HCT116 (cell line): ENCODE measurements at regions not wholly inside any gene's neighbourhood (a gene's known extent, or its start where the extent isn't known, plus 50 kb on each side); places are given as distances from the start of the nearest gene placed in this dataset.

ENCODE experiments used
- ATAC-seq: fragments of 200-7000 bp; cut with Tn5 transposase; 2 replicates; pipeline ENCODE4 v1.9.1; 2020; ENCODE audit warnings: mild to moderate bottlenecking, moderate library complexity
- BruUV-seq: library from RNA; stranded (reverse); fragments of 400-500 nt; replicated peaks from 2 replicates; lab custom pipeline; 2021; lab: Mats Ljungman, UMichigan
- CTCF ChIA-PET: fragments of 300-600 bp; sonication (Branson Sonifier 250); formaldehyde crosslinking; loops from one replicate; lab custom pipeline; 2021; ENCODE audit warnings: antibody characterized with exemption; lab: Charles Lee
- POLR2A ChIA-PET: fragments of 300-600, 350-600 bp; sonication (Branson Sonifier 250); formaldehyde crosslinking; loops from one replicate; lab custom pipeline; 2021; ENCODE audit warnings: antibody characterized with exemption; lab: Charles Lee
- RAD21 ChIA-PET, 2 experiments: fragments of 300-600 bp; sonication (Branson Sonifier 250); formaldehyde crosslinking; loops; one replicate each; lab custom pipeline; 2023; ENCODE audit warnings: low total read pairs in 2 of 2; ENCODE audit not compliant: uncharacterized antibody in 2 of 2, unreplicated experiment in 2 of 2, low non-redundant PET in 1 of 2; lab: Charles Lee
- DNase-seq: peaks from one replicate; pipeline ENCODE4 v3.0.0-alpha.2; 2010; ENCODE audit warnings: low read depth, low spot score
- H2AFZ ChIP-seq: fragments of 200-600 bp; shearing (Covaris generic), sonication (generic); 2 replicates; pipeline ENCODE4 v1.6.1; 2017; ENCODE audit warnings: low read depth, mixed run types, mixed read lengths, antibody characterized with exemption, low read length; ENCODE audit not compliant: poor library complexity, severe bottlenecking
- H3K27ac ChIP-seq: 2 replicates; pipeline ENCODE4 v1.5.1; 2012; ENCODE audit warnings: low read depth, low read length
- H3K27me3 ChIP-seq: fragments of 200-600 bp; sonication (generic); 2 replicates; pipeline ENCODE4 v1.6.1; 2016; ENCODE audit warnings: mixed run types, low read length, mixed read lengths; ENCODE audit not compliant: insufficient read depth
- H3K36me3 ChIP-seq, 2 experiments: fragments of 200-500 bp in 1 of 2; fragments of 200-600 bp in 1 of 2; sonication (Bioruptor generic) in 1 of 2; sonication (generic) in 1 of 2; 2 replicates each; pipeline versions ENCODE4 v1.5.1 to v1.6.1; 2014 to 2016; ENCODE audit warnings: low read length in 2 of 2, inconsistent platforms in 1 of 2, mixed read lengths in 1 of 2, mixed run types in 1 of 2; ENCODE audit not compliant: insufficient read depth in 2 of 2, control insufficient read depth in 1 of 2
- H3K4me1 ChIP-seq, 2 experiments: fragments of 200-600 bp in 1 of 2; sonication (generic) in 1 of 2; 2 replicates each; pipeline versions ENCODE4 v1.5.1 to v1.6.1; 2012 to 2017; ENCODE audit warnings: low read length in 2 of 2, inconsistent platforms in 1 of 2, mild to moderate bottlenecking in 1 of 2, mixed read lengths in 1 of 2, mixed run types in 1 of 2, moderate library complexity in 1 of 2; ENCODE audit not compliant: insufficient read depth in 2 of 2, control insufficient read depth in 1 of 2
- H3K4me2 ChIP-seq: fragments of 200-600 bp; sonication (generic); 2 replicates; pipeline ENCODE4 v1.6.1; 2017; ENCODE audit warnings: mixed run types, low read length, mixed read lengths
- H3K4me3 ChIP-seq, 2 experiments: fragments of 200-600 bp in 1 of 2; sonication (generic) in 1 of 2; replicated peaks in 1 of 2; 2 replicates each; pipeline ENCODE4 v1.5.1; 2011 to 2016; ENCODE audit warnings: low read length in 2 of 2, control low read depth in 1 of 2, low read depth in 1 of 2, mild to moderate bottlenecking in 1 of 2, mixed read lengths in 1 of 2, mixed run types in 1 of 2
- H3K79me2 ChIP-seq: fragments of 200-600 bp; sonication (generic); 2 replicates; pipeline ENCODE4 v1.6.1; 2017; ENCODE audit warnings: mild to moderate bottlenecking, mixed run types, low read length, moderate library complexity, mixed read lengths; ENCODE audit not compliant: insufficient read depth
- H3K9ac ChIP-seq: fragments of 200-600 bp; sonication (generic); 2 replicates; pipeline ENCODE4 v1.6.1; 2016; ENCODE audit warnings: low read length, mixed read lengths
- H3K9me2 ChIP-seq: fragments of 200-600 bp; sonication (generic), shearing (Covaris generic); 2 replicates; pipeline ENCODE4 v1.6.1; 2017; ENCODE audit warnings: mixed run types, mild to moderate bottlenecking, moderate library complexity; ENCODE audit not compliant: insufficient read depth
- H3K9me3 ChIP-seq, 2 experiments: fragments of 200-500 bp in 1 of 2; fragments of 200-600 bp in 1 of 2; sonication (Bioruptor generic) in 1 of 2; sonication (generic) in 1 of 2; 2 replicates each; pipeline ENCODE4 v1.6.1; 2014 to 2017; ENCODE audit warnings: low read length in 2 of 2, mixed read lengths in 2 of 2, inconsistent platforms in 1 of 2, low read depth in 1 of 2, mild to moderate bottlenecking in 1 of 2, mixed run types in 1 of 2, moderate library complexity in 1 of 2; ENCODE audit not compliant: control insufficient read depth in 1 of 2, insufficient read depth in 1 of 2
- H4K20me1 ChIP-seq: fragments of 200-600 bp; sonication (generic), shearing (Covaris generic); 2 replicates; pipeline ENCODE4 v1.6.1; 2017; ENCODE audit warnings: mixed run types, mild to moderate bottlenecking, moderate library complexity; ENCODE audit not compliant: insufficient read depth
- CEBPB ChIP-seq: IDR thresholded peaks from 2 replicates; pipeline ENCODE4 v1.6.1; 2012; ENCODE audit warnings: low read depth
- EGR1 ChIP-seq: IDR thresholded peaks from 2 replicates; pipeline ENCODE4 v1.6.1; 2012; ENCODE audit warnings: low read depth
- ELF1 ChIP-seq: IDR thresholded peaks from 2 replicates; pipeline ENCODE4 v1.6.1; 2012; ENCODE audit warnings: low read depth, borderline replicate concordance
- EZH2 ChIP-seq: fragments of 200-600 bp; sonication (generic); IDR thresholded peaks from 2 replicates; pipeline ENCODE4 v1.6.1; 2017; ENCODE audit warnings: antibody characterized with exemption, mixed run types
- EZH2phosphoT487 ChIP-seq: fragments of 200-600 bp; IDR thresholded peaks from 2 replicates; pipeline ENCODE4 v1.6.1; 2018; ENCODE audit warnings: antibody characterized with exemption, borderline replicate concordance
- FOSL1 ChIP-seq: IDR thresholded peaks from 2 replicates; pipeline ENCODE4 v1.6.1; 2012; ENCODE audit warnings: low read depth
- JUND ChIP-seq: IDR thresholded peaks from 2 replicates; pipeline ENCODE4 v1.6.1; 2012
- POLR2AphosphoS5 ChIP-seq: IDR thresholded peaks from 2 replicates; pipeline ENCODE4 v1.6.1; 2011; ENCODE audit warnings: mild to moderate bottlenecking, low read depth, low read length, moderate library complexity
- SIN3A ChIP-seq: IDR thresholded peaks from 2 replicates; pipeline ENCODE4 v1.6.1; 2012; ENCODE audit warnings: low read depth
- TCF7L2 ChIP-seq: IDR thresholded peaks from 2 replicates; pipeline ENCODE4 v1.7.0; 2011; ENCODE audit warnings: borderline replicate concordance, inconsistent platforms; ENCODE audit not compliant: insufficient read depth, insufficient read length; ENCODE audit errors: extremely low read depth
- YY1 ChIP-seq: IDR thresholded peaks from 2 replicates; pipeline ENCODE4 v1.6.1; 2011; ENCODE audit warnings: low read length, low read depth, moderate library complexity, mild to moderate bottlenecking; ENCODE audit not compliant: insufficient replicate concordance; ENCODE audit errors: extremely low read depth
- ZFX ChIP-seq: fragments of 450-650 bp; IDR thresholded peaks from 2 replicates; pipeline ENCODE4 v1.6.1; 2017
- intact Hi-C: fragments of 100-400 bp; cut with micrococcal nuclease; formaldehyde crosslinking; loops from 2 replicates; pipeline ENCODE4 v1.10.0; 2022
- TF ChIP-seq, protein P1 (sequence below), 3 experiments: fragments of 200-600 bp in 1 of 3; sonication (generic) in 1 of 3; IDR thresholded peaks in 2 of 3; conservative IDR thresholded peaks in 1 of 3; 2 replicates each; pipeline ENCODE4 v1.5.1; 2012 to 2017; ENCODE audit warnings: low read depth in 2 of 3, low read length in 2 of 3, antibody characterized with exemption in 1 of 3, borderline replicate concordance in 1 of 3, control low read depth in 1 of 3, mild to moderate bottlenecking in 1 of 3, mixed read lengths in 1 of 3, mixed run types in 1 of 3, moderate library complexity in 1 of 3; ENCODE audit not compliant: insufficient read depth in 1 of 3

DNA sequence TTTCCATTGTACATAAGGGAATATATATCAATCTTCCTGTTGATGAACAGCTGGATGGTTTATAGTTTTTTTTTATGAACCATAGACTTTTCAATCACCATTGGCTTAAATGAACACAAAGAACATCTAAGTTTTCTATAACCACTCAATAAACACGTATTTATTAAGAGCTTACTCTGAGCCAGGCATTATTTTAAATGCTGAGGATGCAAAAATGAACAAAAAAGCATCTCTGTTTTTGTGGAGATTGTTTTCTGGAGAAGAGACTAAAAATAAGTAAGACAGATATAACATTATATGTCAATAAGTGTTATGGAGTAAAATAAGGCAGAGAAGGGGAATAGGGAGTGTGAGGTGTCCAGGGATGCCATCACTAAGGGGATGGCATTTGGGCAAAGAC lies 52.1 kb upstream of the SLC24A2 start:
- no peaks in the 10 kb centered on the region for H4K20me1 ChIP-seq
- H3K4me2 ChIP-seq: no peak overlapping the region
- intact Hi-C loops: no loop called here
- H3K9me3 ChIP-seq: no peaks in the 10 kb centered on the region
- H3K4me1 ChIP-seq: no peaks in the 10 kb centered on the region
- H3K27me3 ChIP-seq: no peaks in the 10 kb centered on the region
- no peak overlapping the region for H3K27ac ChIP-seq
- H3K9me2 ChIP-seq: no peaks in the 10 kb centered on the region
- no TSS peak for BruUV-seq
- H3K36me3 ChIP-seq: no peaks in the 10 kb centered on the region
- no peak overlapping the region for H3K4me3 ChIP-seq
- POLR2A ChIA-PET: no interaction called here
- no peak overlapping the region for H3K9ac ChIP-seq
- TF ChIP-seq TCF7L2: no peak
- TF ChIP-seq EGR1: no peak
- TF ChIP-seq EZH2phosphoT487: no peak
- TF ChIP-seq ZFX: no peak
- TF ChIP-seq YY1: no peak
- TF ChIP-seq JUND: no peak
- TF ChIP-seq, protein P1, sequence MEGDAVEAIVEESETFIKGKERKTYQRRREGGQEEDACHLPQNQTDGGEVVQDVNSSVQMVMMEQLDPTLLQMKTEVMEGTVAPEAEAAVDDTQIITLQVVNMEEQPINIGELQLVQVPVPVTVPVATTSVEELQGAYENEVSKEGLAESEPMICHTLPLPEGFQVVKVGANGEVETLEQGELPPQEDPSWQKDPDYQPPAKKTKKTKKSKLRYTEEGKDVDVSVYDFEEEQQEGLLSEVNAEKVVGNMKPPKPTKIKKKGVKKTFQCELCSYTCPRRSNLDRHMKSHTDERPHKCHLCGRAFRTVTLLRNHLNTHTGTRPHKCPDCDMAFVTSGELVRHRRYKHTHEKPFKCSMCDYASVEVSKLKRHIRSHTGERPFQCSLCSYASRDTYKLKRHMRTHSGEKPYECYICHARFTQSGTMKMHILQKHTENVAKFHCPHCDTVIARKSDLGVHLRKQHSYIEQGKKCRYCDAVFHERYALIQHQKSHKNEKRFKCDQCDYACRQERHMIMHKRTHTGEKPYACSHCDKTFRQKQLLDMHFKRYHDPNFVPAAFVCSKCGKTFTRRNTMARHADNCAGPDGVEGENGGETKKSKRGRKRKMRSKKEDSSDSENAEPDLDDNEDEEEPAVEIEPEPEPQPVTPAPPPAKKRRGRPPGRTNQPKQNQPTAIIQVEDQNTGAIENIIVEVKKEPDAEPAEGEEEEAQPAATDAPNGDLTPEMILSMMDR (IDR thresholded peaks at IDR 0.05 in 2 of 3, conservative IDR thresholded peaks at IDR 0.05 in 1 of 3; ENCODE audit: borderline replicate concordance in 1 of 3, insufficient read depth in 1 of 3, low read depth in 2 of 3, low read length in 2 of 3): no peak
- TF ChIP-seq EZH2: no peak
- no peak for TF ChIP-seq CEBPB
- TF ChIP-seq ELF1: no peak
- no peak for TF ChIP-seq POLR2AphosphoS5
- no peak for TF ChIP-seq SIN3A
- TF ChIP-seq FOSL1: no peak
- TF ChIP-seq, all 23 proteins: peak for 0
- ChIA-PET CTCF (no interaction called here), RAD21 (no interaction called here)
- Histone ChIP-seq H3K79me2 (no peaks in the 10 kb centered on the region), H2AFZ (no peak overlapping the region)
- DNase-seq: no peak
- ATAC-seq: no peak
